Lung (tissue), 11 donors: ENCODE measurements at regions not wholly inside any gene's neighbourhood (a gene's known extent, or its start where the extent isn't known, plus 50 kb on each side); places are given as distances from the start of the nearest gene placed in this dataset.

Experiments
- ATAC-seq: fragments of 200-7000 bp; cut with Tn5 transposase; one replicate; pipeline ENCODE4 v1.9.1; 2020; ENCODE audit warnings: moderate number of reproducible peaks; ENCODE audit not compliant: insufficient read depth, low FRiP score
- DNase-seq, 3 donors: peaks; one replicate each; pipeline ENCODE4 v3.0.0-alpha.2; 2013 to 2017
- H3K27ac ChIP-seq, 2 donors: one replicate each; pipeline ENCODE4 v1.5.1; 2013; ENCODE audit warnings: mild to moderate bottlenecking in 2 of 2, moderate library complexity in 2 of 2, control low read depth in 1 of 2, inconsistent platforms in 1 of 2, low read depth in 1 of 2, low read length in 1 of 2
- H3K27me3 ChIP-seq, 3 donors: one replicate each; pipeline ENCODE4 v1.5.1; 2013; ENCODE audit warnings: low read length in 2 of 3; ENCODE audit not compliant: control insufficient read depth in 3 of 3, insufficient read depth in 3 of 3
- H3K36me3 ChIP-seq, 4 donors: one replicate each; pipeline ENCODE4 v1.5.1; 2013; ENCODE audit warnings: low read length in 4 of 4, mild to moderate bottlenecking in 1 of 4, moderate library complexity in 1 of 4; ENCODE audit not compliant: control insufficient read depth in 4 of 4, insufficient read depth in 4 of 4
- H3K4me1 ChIP-seq, 5 donors: one replicate each; pipeline ENCODE4 v1.5.1; 2013; ENCODE audit warnings: low read length in 5 of 5, mild to moderate bottlenecking in 2 of 5, moderate library complexity in 1 of 5; ENCODE audit not compliant: control insufficient read depth in 5 of 5, insufficient read depth in 5 of 5
- H3K4me3 ChIP-seq: one replicate; pipeline ENCODE4 v1.5.1; 2013; ENCODE audit warnings: mild to moderate bottlenecking, control low read depth, moderate library complexity
- H3K9ac ChIP-seq, 2 donors: one replicate each; pipeline ENCODE4 v1.5.1; 2013; ENCODE audit warnings: low read length in 2 of 2, control low read depth in 1 of 2; ENCODE audit not compliant: insufficient read depth in 1 of 2
- H3K9me3 ChIP-seq, 4 donors: one replicate each; pipeline ENCODE4 v1.5.1; 2013; ENCODE audit warnings: low read length in 3 of 4, mild to moderate bottlenecking in 1 of 4, moderate library complexity in 1 of 4; ENCODE audit not compliant: control insufficient read depth in 4 of 4, insufficient read depth in 3 of 4
- CTCF ChIP-seq: IDR thresholded peaks from 2 replicates; pipeline ENCODE4 v1.5.1; 2012; ENCODE audit warnings: mild to moderate bottlenecking; ENCODE audit errors: control extremely low read depth, extremely low read depth
- whole genome bisulfite sequencing, 2 donors: extraction: QIAGEN DNeasy Blood & Tissue Kit; methylation state at CpG; one replicate each; pipeline ENCODE4 v1.1.7; 2013; 5-methylcytosine and 5-hydroxymethylcytosine counted together
- donor health status: control.
- donor health status: control.
- donor health status: Bipolar disorder and iron deficiency.
- donor health status: healthy.
- donor health status: DM: yes; HTN: yes; CAD: no.

GRCh38 chr2:53130441-53130943 is 637.1 kb upstream of the CHAC2 start:
- Histone ChIP-seq H3K4me3 (no peak overlapping the region), H3K4me1 (peaks cover 0 to 4% (median 3%) of the 10 kb centered on the region in 5 donors), H3K36me3 (no peaks in the 10 kb centered on the region), H3K27ac (no peak overlapping the region), H3K27me3 (no peaks in the 10 kb centered on the region), H3K9ac (no peak overlapping the region), H3K9me3 (no peaks in the 10 kb centered on the region)
- TF ChIP-seq CTCF = no peak
- DNase-seq (no peak), ATAC-seq (peak; percentile 25)
- WGBS, 2 donors = 82 to 89% methylated on average over 5 of the region's 5 CpGs

DNA sequence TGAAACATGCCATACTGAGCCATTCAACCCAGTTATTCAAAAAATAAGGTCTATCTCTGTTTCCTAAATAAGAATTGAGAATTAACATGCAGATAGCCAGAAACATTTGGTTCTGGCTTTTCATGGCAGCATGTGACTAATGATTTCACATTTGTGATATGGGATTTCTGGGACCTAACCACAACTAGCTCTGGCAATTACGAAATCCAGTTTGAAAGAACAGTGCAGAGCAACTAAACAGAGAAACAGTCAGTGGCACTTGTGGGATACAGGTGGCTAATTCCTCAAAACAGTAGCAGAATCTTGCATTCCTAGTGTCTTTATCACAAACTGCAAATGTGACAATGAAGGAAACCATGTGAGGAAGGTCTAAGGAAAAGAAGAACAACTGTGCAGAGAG is 637.8 kb upstream of the CHAC2 start:
- no peaks in the 10 kb centered on the region for H3K9me3 ChIP-seq
- no peak overlapping the region for H3K9ac ChIP-seq
- no peak for DNase-seq
- H3K4me3 ChIP-seq = no peak overlapping the region
- TF ChIP-seq CTCF = no peak
- H3K36me3 ChIP-seq = no peaks in the 10 kb centered on the region
- WGBS, 2 donors = 68 to 72% methylated on average over 1 of the region's 1 CpG
- H3K27me3 ChIP-seq = no peaks in the 10 kb centered on the region
- peaks cover 0 to 4% (median 3%) of the 10 kb centered on the region in 5 donors for H3K4me1 ChIP-seq
- H3K27ac ChIP-seq = no peak overlapping the region
- ATAC-seq = no peak

GRCh38 chr2:53127061-53127650 is 640.4 kb upstream of the CHAC2 start:
- ATAC-seq (no peak), DNase-seq (peak in 2 of 3 donors; percentile 22 to 38)
- TF ChIP-seq CTCF = no peak
- H3K9ac ChIP-seq = no peak overlapping the region
- WGBS, 2 donors = 74 to 79% methylated on average over 5 of the region's 5 CpGs
- no peaks in the 10 kb centered on the region for H3K9me3 ChIP-seq
- H3K4me3 ChIP-seq = no peak overlapping the region
- H3K27ac ChIP-seq = no peak overlapping the region
- H3K36me3 ChIP-seq = no peaks in the 10 kb centered on the region
- no peaks in the 10 kb centered on the region for H3K27me3 ChIP-seq
- H3K4me1 ChIP-seq = peaks cover 0 to 4% (median 3%) of the 10 kb centered on the region in 5 donors

DNA sequence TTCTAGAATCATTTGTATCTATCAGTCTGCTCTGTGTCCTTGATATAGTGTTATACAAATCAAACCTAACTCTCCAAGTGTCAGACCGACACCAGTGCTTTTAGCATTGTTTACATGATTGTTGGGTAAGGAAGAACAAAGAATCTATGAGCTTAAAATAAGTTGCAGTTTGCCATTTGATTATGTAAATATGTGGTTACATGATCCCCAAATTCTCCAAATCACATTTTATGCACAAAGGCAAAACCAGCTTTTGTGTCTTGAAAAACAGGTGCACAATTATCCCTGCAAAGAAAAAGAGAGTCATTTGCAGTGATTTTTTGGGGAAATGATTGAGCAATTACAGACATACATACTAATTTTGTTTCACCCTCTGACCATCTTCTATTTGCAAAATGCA is 652.6 kb upstream of the CHAC2 start:
- Histone ChIP-seq H3K9me3 (no peaks in the 10 kb centered on the region), H3K4me3 (no peak overlapping the region), H3K9ac (no peak overlapping the region), H3K36me3 (no peaks in the 10 kb centered on the region), H3K27ac (no peak overlapping the region), H3K4me1 (peaks cover 0 to 10% (median 0%) of the 10 kb centered on the region in 5 donors), H3K27me3 (no peaks in the 10 kb centered on the region)
- 69 to 70% methylated on average over 1 of the region's 1 CpG for WGBS, 2 donors
- ATAC-seq = no peak
- DNase-seq = no peak
- TF ChIP-seq CTCF = no peak
